ENCODE measurements at regions not wholly inside any gene's neighbourhood (a gene's known extent, or its start where the extent isn't known, plus 50 kb on each side); places are given as distances from the start of the nearest gene placed in this dataset.

DNA sequence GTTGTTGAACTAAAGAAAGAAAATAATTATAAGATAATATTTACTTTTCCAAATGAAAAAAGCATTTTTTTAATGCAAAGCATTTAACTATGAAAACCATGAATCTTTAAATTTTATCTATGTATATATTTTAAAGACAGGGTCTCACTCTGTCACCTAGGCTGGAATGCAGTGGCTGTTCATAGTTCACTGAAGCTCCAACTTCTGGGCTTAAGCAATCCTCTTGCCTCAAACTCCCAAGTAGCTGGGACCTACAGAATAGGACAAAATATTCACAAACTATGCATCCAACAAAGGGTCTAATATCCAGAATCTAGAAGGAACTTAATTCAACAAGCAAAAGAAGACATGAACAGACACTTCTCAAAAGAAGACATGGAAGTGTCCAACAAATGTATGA is 55.9 kb upstream of the ALB start:
- DNase-seq (ENCODE audit: low read depth, low spot score) (no peak), ATAC-seq (no peak)
- no peak overlapping the region for H3K9ac ChIP-seq (ENCODE audit: low read length)
- H3K4me2 ChIP-seq (ENCODE audit: low read length): no peak overlapping the region
- RAD21 ChIA-PET (ENCODE audit: low non-redundant PET in 1 of 2, low total read pairs in 2 of 2, uncharacterized antibody in 2 of 2, unreplicated experiment in 2 of 2): no interaction called here
- no peaks in the 10 kb centered on the region for H3K9me2 ChIP-seq (ENCODE audit: insufficient read depth)
- no peak overlapping the region for H3K4me3 ChIP-seq (replicated peaks in 1 of 2; ENCODE audit: low read depth in 1 of 2, low read length in 2 of 2)
- H3K79me2 ChIP-seq (ENCODE audit: insufficient read depth, low read length): no peaks in the 10 kb centered on the region
- intact Hi-C loops (cut with micrococcal nuclease): loop anchor here (10.0 kb wide), 1 partner anchor 517 kb away; the partner anchor contains the start of gene CXCL1
- TF ChIP-seq, protein P1, sequence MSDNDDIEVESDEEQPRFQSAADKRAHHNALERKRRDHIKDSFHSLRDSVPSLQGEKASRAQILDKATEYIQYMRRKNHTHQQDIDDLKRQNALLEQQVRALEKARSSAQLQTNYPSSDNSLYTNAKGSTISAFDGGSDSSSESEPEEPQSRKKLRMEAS (IDR thresholded peaks at IDR 0.05): no peak
- TF ChIP-seq SIN3A (IDR thresholded peaks at IDR 0.05; ENCODE audit: low read depth) (no peak), ZNF274 (IDR thresholded peaks at IDR 0.05; ENCODE audit: low read depth, low read length) (no peak), EZH2 (IDR thresholded peaks at IDR 0.05) (no peak), SP1 (IDR thresholded peaks at IDR 0.05; ENCODE audit: low read depth) (no peak), JUND (IDR thresholded peaks at IDR 0.05) (no peak), ELF1 (IDR thresholded peaks at IDR 0.05; ENCODE audit: borderline replicate concordance, low read depth) (no peak), ZFX (IDR thresholded peaks at IDR 0.05) (no peak), SRF (IDR thresholded peaks at IDR 0.05; ENCODE audit: low read depth) (no peak), FOSL1 (IDR thresholded peaks at IDR 0.05; ENCODE audit: low read depth) (no peak), EZH2phosphoT487 (IDR thresholded peaks at IDR 0.05; ENCODE audit: borderline replicate concordance) (no peak), POLR2AphosphoS5 (IDR thresholded peaks at IDR 0.05; ENCODE audit: low read depth, low read length) (no peak), POLR2A (IDR thresholded peaks at IDR 0.05; ENCODE audit: borderline replicate concordance, extremely low read depth, insufficient read depth, insufficient read length) (no peak), EGR1 (IDR thresholded peaks at IDR 0.05; ENCODE audit: low read depth) (no peak), CBX3 (IDR thresholded peaks at IDR 0.05; ENCODE audit: low read depth) (no peak), TCF7L2 (IDR thresholded peaks at IDR 0.05; ENCODE audit: borderline replicate concordance, extremely low read depth, insufficient read depth, insufficient read length) (no peak)
- TF ChIP-seq, protein P2, sequence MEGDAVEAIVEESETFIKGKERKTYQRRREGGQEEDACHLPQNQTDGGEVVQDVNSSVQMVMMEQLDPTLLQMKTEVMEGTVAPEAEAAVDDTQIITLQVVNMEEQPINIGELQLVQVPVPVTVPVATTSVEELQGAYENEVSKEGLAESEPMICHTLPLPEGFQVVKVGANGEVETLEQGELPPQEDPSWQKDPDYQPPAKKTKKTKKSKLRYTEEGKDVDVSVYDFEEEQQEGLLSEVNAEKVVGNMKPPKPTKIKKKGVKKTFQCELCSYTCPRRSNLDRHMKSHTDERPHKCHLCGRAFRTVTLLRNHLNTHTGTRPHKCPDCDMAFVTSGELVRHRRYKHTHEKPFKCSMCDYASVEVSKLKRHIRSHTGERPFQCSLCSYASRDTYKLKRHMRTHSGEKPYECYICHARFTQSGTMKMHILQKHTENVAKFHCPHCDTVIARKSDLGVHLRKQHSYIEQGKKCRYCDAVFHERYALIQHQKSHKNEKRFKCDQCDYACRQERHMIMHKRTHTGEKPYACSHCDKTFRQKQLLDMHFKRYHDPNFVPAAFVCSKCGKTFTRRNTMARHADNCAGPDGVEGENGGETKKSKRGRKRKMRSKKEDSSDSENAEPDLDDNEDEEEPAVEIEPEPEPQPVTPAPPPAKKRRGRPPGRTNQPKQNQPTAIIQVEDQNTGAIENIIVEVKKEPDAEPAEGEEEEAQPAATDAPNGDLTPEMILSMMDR (IDR thresholded peaks at IDR 0.05 in 2 of 3, conservative IDR thresholded peaks at IDR 0.05 in 1 of 3; ENCODE audit: borderline replicate concordance in 1 of 3, insufficient read depth in 1 of 3, low read depth in 2 of 3, low read length in 2 of 3): no peak
- TF ChIP-seq, protein P3, sequence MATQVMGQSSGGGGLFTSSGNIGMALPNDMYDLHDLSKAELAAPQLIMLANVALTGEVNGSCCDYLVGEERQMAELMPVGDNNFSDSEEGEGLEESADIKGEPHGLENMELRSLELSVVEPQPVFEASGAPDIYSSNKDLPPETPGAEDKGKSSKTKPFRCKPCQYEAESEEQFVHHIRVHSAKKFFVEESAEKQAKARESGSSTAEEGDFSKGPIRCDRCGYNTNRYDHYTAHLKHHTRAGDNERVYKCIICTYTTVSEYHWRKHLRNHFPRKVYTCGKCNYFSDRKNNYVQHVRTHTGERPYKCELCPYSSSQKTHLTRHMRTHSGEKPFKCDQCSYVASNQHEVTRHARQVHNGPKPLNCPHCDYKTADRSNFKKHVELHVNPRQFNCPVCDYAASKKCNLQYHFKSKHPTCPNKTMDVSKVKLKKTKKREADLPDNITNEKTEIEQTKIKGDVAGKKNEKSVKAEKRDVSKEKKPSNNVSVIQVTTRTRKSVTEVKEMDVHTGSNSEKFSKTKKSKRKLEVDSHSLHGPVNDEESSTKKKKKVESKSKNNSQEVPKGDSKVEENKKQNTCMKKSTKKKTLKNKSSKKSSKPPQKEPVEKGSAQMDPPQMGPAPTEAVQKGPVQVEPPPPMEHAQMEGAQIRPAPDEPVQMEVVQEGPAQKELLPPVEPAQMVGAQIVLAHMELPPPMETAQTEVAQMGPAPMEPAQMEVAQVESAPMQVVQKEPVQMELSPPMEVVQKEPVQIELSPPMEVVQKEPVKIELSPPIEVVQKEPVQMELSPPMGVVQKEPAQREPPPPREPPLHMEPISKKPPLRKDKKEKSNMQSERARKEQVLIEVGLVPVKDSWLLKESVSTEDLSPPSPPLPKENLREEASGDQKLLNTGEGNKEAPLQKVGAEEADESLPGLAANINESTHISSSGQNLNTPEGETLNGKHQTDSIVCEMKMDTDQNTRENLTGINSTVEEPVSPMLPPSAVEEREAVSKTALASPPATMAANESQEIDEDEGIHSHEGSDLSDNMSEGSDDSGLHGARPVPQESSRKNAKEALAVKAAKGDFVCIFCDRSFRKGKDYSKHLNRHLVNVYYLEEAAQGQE (IDR thresholded peaks at IDR 0.05; ENCODE audit: low read depth): no peak
- TF ChIP-seq, protein P4, sequence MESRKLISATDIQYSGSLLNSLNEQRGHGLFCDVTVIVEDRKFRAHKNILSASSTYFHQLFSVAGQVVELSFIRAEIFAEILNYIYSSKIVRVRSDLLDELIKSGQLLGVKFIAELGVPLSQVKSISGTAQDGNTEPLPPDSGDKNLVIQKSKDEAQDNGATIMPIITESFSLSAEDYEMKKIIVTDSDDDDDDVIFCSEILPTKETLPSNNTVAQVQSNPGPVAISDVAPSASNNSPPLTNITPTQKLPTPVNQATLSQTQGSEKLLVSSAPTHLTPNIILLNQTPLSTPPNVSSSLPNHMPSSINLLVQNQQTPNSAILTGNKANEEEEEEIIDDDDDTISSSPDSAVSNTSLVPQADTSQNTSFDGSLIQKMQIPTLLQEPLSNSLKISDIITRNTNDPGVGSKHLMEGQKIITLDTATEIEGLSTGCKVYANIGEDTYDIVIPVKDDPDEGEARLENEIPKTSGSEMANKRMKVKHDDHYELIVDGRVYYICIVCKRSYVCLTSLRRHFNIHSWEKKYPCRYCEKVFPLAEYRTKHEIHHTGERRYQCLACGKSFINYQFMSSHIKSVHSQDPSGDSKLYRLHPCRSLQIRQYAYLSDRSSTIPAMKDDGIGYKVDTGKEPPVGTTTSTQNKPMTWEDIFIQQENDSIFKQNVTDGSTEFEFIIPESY (IDR thresholded peaks at IDR 0.05; ENCODE audit: extremely low read depth, insufficient replicate concordance, low read length): no peak
- TF ChIP-seq, protein P5, sequence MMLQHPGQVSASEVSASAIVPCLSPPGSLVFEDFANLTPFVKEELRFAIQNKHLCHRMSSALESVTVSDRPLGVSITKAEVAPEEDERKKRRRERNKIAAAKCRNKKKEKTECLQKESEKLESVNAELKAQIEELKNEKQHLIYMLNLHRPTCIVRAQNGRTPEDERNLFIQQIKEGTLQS (IDR thresholded peaks at IDR 0.05): no peak
- no peaks in the 10 kb centered on the region for H4K20me1 ChIP-seq (ENCODE audit: insufficient read depth)
- H3K4me1 ChIP-seq (ENCODE audit: control insufficient read depth in 1 of 2, insufficient read depth in 2 of 2, low read length in 2 of 2): no peaks in the 10 kb centered on the region
- no peak overlapping the region for H2AFZ ChIP-seq (ENCODE audit: low read depth, low read length, poor library complexity, severe bottlenecking)
- no peak overlapping the region for H3K27ac ChIP-seq (ENCODE audit: low read depth, low read length)
- no peaks in the 10 kb centered on the region for H3K27me3 ChIP-seq (ENCODE audit: insufficient read depth, low read length)
- CTCF ChIA-PET: no interaction called here
- POLR2A ChIA-PET: no interaction called here
- H3K9me3 ChIP-seq (ENCODE audit: control insufficient read depth in 1 of 2, insufficient read depth in 1 of 2, low read depth in 1 of 2, low read length in 2 of 2): no peaks in the 10 kb centered on the region
- BruUV-seq (replicated peaks): no TSS peak
- no peaks in the 10 kb centered on the region for H3K36me3 ChIP-seq (ENCODE audit: control insufficient read depth in 1 of 2, insufficient read depth in 2 of 2, low read length in 2 of 2)

Data from HCT116 (cell line).